H1 (cell line): ENCODE measurements at regions not wholly inside any gene's neighbourhood (a gene's known extent, or its start where the extent isn't known, plus 50 kb on each side); places are given as distances from the start of the nearest gene placed in this dataset.

ENCODE experiments used
- GTF2F1 ChIP-seq: IDR thresholded peaks from 2 replicates; pipeline ENCODE4 v1.6.1; 2012; ENCODE audit warnings: low read depth, low read length, improper control_type of control experiment, borderline replicate concordance
- JUN ChIP-seq: IDR thresholded peaks from 2 replicates; pipeline ENCODE4 v1.6.1; 2011; ENCODE audit warnings: low read depth, mild to moderate bottlenecking, improper control_type of control experiment, low read length
- JUND ChIP-seq: IDR thresholded peaks from 2 replicates; pipeline ENCODE4 v1.6.1; 2011; ENCODE audit warnings: mild to moderate bottlenecking, improper control_type of control experiment, low read length
- NRF1 ChIP-seq: IDR thresholded peaks from 2 replicates; pipeline ENCODE4 v1.6.1; 2011; ENCODE audit warnings: mild to moderate bottlenecking, low read depth, low read length, improper control_type of control experiment
- POLR2A ChIP-seq, 2 experiments: IDR thresholded peaks; 1 replicate in 1 of 2; 2 replicates in 1 of 2; pipeline ENCODE4 v1.6.1; 2011; ENCODE audit warnings: low read depth in 2 of 2, low read length in 2 of 2, mild to moderate bottlenecking in 2 of 2; ENCODE audit errors: control extremely low read depth in 1 of 2
- TF ChIP-seq, protein P1 (sequence below): IDR thresholded peaks from 2 replicates; pipeline ENCODE4 v1.6.1; 2012; ENCODE audit warnings: inconsistent platforms
- TF ChIP-seq, protein P2 (sequence below), 3 experiments: IDR thresholded peaks; 1 replicate in 2 of 3; 2 replicates in 1 of 3; pipeline versions ENCODE4 v1.5.1 to v1.6.1; 2011; ENCODE audit warnings: low read length in 3 of 3, mild to moderate bottlenecking in 3 of 3, inconsistent platforms in 2 of 3, low read depth in 1 of 3, moderate library complexity in 1 of 3; ENCODE audit not compliant: insufficient read depth in 1 of 3; ENCODE audit errors: control extremely low read depth in 1 of 3

DNA sequence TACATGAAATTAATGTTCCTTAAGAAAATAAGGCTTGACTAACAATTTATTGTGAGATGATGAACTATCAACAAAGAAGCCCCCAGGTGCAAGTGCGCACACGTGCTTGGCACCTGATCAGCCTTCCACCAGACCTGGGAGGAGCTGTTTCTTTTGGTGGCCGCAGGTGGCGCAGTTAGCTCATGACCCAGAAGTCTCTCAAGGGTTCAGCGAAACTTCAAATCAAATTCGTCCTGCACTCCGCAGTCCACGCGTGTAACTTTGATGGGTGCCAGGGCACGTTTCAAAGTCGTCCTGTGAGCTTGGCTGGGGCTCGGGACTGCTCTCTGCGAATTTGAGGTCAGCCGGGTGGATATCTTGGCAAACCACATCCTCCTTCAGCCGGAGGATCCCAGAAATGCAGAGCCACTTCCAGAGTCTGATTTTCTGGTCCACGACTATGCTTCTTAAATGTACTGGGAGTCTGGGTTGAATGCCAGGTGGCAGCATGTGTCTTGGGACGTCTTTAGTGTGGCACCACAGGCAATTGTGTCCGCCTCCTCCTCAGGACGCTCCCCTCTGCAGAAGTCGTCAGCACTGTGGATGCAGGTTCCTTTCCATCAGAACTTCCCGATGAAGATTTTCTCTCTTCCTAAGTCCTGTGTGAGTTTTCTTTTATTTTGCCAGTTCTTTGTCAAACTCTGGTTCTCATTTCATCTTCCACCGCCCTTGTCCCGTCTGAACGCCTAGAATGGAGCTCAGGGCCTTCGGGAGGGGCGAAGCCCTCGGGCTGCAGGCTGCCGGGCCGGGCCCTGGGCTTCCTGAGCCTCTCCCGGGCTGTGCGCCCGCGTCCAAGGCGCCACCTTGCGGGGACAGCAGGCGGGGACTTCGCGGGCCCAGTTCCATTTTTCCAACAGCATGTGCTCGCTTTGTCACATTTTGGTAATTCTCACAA, 61.3 kb upstream of the RAPGEF4 start:
- no peak for TF ChIP-seq NRF1
- TF ChIP-seq, protein P1, sequence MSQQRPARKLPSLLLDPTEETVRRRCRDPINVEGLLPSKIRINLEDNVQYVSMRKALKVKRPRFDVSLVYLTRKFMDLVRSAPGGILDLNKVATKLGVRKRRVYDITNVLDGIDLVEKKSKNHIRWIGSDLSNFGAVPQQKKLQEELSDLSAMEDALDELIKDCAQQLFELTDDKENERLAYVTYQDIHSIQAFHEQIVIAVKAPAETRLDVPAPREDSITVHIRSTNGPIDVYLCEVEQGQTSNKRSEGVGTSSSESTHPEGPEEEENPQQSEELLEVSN = peak; percentile 87
- no peak for TF ChIP-seq GTF2F1
- no peak for TF ChIP-seq POLR2A (IDR thresholded peaks at IDR 0.05; ENCODE audit: control extremely low read depth in 1 of 2, low read depth in 2 of 2, low read length in 2 of 2)
- TF ChIP-seq JUND = no peak
- TF ChIP-seq JUN = no peak
- TF ChIP-seq, protein P2, sequence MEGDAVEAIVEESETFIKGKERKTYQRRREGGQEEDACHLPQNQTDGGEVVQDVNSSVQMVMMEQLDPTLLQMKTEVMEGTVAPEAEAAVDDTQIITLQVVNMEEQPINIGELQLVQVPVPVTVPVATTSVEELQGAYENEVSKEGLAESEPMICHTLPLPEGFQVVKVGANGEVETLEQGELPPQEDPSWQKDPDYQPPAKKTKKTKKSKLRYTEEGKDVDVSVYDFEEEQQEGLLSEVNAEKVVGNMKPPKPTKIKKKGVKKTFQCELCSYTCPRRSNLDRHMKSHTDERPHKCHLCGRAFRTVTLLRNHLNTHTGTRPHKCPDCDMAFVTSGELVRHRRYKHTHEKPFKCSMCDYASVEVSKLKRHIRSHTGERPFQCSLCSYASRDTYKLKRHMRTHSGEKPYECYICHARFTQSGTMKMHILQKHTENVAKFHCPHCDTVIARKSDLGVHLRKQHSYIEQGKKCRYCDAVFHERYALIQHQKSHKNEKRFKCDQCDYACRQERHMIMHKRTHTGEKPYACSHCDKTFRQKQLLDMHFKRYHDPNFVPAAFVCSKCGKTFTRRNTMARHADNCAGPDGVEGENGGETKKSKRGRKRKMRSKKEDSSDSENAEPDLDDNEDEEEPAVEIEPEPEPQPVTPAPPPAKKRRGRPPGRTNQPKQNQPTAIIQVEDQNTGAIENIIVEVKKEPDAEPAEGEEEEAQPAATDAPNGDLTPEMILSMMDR (IDR thresholded peaks at IDR 0.05; ENCODE audit: control extremely low read depth in 1 of 3, insufficient read depth in 1 of 3, low read depth in 1 of 3, low read length in 3 of 3) = peak; percentile 78 to 95 (median 81)
